Right renal pelvis (tissue), 4 donors: ENCODE measurements at regions not wholly inside any gene's neighbourhood (a gene's known extent, or its start where the extent isn't known, plus 50 kb on each side); places are given as distances from the start of the nearest gene placed in this dataset.

Experiments
- DNase-seq, 4 donors: peaks; one replicate each; pipeline ENCODE4 v3.0.0-alpha.2; 2013; ENCODE audit warnings: low read depth in 4 of 4, low spot score in 3 of 4, missing footprints in 1 of 4

GRCh38 chr22:26990503-26991189, 333.3 kb downstream of the MIAT start:
- DNase-seq: no peak

GRCh38 chr22:26992556-26992955, 335.2 kb downstream of the MIAT start:
- no peak for DNase-seq

DNA sequence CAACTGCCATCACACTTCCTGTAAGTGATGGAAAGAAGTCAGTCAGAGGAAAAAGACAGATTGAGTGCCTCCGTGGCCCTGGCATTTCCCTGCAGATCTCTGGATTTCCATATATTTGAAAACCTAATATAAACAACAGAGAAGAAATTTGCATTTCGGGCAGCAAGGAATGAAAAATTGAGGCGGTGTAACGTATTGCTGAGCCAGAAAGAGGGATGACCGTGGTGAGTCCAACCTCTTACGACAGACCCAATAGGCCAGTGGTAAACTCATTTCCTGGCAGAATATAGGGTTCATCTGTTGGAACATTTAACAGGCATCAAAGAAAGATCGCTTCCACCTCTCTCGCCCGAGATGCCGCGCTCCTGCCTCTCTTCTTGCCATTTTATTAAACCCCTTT, 336.5 kb downstream of the MIAT start:
- DNase-seq: no peak

DNA sequence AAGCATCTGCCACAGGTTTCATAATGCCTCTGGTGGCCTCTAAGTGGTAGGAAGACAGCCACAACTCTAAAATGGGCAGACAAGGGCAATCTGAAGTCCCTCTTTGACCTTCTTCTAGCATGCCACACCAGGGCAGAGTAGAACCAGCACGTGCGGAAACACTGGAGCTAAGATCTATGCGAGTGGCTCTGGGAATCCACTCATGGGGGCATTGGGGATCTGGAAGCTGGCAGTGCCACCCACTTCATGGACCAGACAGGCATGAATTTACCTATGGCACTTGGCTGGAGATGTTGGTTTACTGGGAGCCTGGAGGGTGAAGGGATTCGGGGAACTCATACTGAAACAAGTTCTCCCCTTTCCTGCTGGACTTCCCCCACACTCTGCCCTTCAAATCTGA, 337.4 kb downstream of the MIAT start:
- DNase-seq: no peak

GRCh38 chr22:26995235-26995634, 337.8 kb downstream of the MIAT start:
- DNase-seq: peak in 2 of 4 donors; percentile 24 to 34

GRCh38 chr22:26996154-26996553, 338.8 kb downstream of the MIAT start:
- no peak for DNase-seq

DNA sequence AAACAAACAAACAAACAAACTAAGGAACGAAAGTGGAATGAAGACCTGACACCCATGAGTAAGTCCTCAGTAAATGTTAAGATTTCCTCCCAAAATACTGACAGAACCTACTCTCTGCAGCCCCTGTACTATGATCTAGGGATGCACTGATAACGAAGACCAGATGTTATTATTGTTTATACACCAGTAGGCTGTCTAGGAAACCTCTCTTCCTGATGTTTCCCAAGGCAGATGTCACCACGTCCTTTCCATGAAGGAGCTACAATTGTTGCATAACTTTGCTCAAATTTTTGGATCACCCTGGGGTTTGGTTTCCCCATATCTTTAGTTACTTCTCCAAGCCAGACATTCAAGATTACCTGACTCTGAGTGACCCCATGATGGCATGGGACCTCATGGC, 340.7 kb downstream of the MIAT start:
- no peak for DNase-seq

DNA sequence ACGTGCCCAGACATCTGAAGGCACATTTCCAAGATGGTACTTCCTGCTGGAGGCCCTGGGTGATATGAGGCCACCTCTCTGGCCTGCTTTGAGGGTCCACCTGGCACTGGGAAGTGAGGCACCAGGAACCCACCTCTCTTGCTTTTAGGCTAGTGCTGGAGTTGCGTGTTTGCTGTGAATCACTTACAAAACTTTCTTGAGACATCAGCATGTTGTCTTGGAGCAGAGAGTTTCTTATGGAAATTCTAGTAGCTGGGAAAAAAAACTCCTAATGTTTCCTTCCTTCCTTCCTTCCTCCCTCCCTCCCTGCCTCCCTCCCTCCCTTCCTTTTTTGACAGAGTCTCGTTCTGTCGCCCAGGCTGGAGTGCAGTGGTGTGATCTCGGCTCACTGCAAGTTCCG, 341.3 kb downstream of the MIAT start:
- no peak for DNase-seq

DNA sequence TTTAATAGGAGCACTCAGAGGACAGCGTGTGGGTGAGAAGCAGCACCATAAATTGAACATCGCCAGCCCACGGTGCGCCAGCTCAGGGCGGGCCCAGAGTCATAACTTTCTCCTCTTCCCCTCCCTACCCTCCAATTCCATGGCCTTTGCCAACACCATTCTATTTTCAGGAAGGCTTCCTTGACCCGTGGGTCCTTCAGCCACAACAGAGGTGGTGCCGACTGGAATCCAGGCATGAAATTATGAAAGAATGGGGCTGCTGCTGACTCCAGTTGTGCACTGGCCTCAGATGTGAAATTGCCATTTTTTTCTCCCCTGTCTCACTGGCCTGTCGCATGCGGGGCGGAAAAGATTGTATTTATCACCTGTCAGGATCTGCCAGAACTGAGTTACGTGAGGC, 345.9 kb downstream of the MIAT start:
- DNase-seq: no peak

DNA sequence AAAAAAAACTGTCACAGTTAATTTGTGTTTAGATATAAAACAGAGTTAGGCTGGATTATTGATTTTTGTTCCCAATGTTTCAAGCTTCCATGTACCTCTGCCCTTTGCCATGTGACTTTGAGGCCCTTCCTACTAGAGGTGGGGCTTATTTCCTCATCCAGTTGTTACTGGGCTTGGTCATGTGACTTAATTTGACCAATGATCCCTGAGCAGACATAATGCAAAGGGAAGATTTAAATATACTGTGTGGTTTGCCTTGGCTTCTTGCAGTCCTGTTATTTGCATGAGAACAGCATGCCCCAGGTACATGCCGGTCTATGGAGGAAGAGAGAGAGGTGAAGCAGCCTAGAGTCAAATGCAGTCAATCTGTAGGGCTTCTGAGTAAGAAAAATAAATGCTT, 347.0 kb downstream of the MIAT start:
- DNase-seq: no peak

GRCh38 chr22:27008454-27008853, 351.1 kb downstream of the MIAT start:
- DNase-seq: no peak

DNA sequence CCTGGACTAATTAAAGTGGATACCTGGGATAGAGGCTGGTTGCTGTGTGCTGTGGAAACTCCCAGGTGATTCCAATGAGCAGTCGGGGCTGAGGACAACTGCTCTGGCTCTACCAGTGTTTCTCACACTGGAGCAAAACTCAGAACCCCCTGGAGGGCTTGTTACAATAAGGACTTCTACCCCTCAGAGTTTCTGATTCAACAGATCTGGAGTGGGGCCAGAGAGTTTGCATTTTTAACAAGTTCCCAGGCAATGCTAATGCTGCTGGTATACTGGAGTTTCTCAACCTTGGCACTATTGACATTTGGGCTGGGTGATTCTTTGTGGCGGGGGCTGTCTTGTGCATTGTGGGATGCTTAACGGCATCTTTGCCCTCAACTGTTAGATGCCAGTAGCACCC, 353.7 kb downstream of the MIAT start:
- no peak for DNase-seq

GRCh38 chr22:27011717-27012116, 354.3 kb downstream of the MIAT start:
- DNase-seq: no peak

GRCh38 chr22:27019827-27020226, 362.4 kb downstream of the MIAT start:
- DNase-seq: no peak

DNA sequence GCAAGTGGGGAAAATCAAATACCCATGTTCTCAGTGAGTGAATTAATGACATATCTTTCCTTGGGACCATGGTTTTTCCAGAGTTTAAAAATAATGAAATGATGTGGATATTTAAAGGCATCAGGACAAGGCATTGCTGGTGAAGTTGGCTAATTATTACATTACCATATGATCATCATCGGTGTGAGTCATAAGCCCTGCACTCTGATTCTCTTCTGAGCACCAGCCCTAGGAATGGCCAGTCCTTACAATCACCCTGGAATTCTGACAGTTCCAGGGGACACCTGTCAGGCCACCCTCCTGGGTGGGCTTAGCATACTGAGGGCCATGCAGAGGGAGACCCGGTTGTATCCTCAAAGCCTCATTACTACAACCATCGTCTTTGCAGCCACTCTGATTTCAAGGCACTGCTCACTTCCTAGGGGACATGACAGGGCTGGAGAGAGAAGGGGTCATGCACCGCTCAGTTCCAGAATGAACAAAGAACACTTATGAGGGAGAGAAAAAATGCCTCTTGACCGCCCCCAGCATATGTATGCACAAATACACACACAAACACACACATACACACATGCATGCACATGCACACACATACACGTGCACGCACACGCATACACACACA, 365.0 kb downstream of the MIAT start:
- DNase-seq: no peak

GRCh38 chr22:27022896-27023361, 365.5 kb downstream of the MIAT start:
- DNase-seq: no peak

GRCh38 chr22:27023591-27023990, 366.2 kb downstream of the MIAT start:
- no peak for DNase-seq

GRCh38 chr22:27024982-27025381, 367.6 kb downstream of the MIAT start:
- no peak for DNase-seq

- no peak for DNase-seq
Observed at GRCh38 chr22:27028093-27028492, 370.7 kb downstream of the MIAT start.

GRCh38 chr22:27029584-27030130, 372.3 kb downstream of the MIAT start:
- DNase-seq: no peak

DNA sequence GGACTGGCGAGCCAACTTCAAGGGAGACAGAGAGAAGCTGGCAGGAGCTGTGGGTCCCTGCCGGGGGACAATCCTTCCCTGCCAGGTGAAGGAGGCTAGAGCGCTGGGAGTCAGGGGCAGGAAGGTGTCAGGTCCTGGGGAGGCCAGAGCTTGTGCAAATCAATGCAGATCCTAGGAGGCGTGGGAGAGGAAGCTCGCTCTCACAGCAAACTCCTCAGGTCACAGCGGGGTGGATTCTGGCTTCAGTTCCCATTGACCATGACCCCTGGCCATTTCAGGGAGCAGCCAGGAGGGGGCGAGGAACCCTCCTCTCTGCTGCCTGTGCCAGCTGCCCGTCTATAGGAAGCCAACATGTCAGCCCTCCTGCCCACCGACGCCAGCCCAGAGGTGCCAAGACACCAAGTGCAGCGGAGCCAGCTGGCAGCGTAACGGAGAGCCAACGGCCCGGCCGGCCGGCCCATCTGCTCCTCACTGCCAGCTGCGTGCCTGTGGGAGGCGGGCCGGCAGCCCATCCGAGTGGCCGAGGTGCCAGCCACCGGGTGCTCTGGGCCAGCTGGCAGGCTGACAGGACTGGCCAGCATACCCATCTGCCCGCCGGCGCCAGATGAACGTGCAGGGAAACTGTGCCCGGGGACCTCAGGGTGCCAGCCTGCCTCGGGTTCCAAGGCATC, 374.8 kb downstream of the MIAT start:
- no peak for DNase-seq
